ENCODE measurements at regions not wholly inside any gene's neighbourhood (a gene's known extent, or its start where the extent isn't known, plus 50 kb on each side); places are given as distances from the start of the nearest gene placed in this dataset.

DNA sequence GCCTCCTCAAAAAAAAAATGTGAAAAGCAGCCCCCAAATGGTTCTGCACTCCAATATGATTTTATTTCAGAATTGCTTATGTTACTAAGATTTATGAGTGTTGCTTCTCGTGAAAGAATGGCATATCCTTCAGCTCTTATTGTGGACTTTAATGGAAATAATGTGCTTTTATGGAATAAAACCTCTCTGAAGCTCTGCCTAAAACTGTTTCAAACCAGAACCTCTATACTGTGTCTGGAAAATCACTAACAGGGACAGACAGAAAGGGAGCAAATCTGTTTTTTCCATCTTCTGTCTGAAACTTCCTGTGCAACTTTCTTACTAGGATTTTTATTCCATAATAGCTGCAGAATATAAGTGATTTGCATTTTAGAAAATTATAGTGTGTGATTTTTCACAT is 493.1 kb downstream of the ANKRD50 start:
- DNase-seq (ENCODE audit: low read depth) = no peak

DNA sequence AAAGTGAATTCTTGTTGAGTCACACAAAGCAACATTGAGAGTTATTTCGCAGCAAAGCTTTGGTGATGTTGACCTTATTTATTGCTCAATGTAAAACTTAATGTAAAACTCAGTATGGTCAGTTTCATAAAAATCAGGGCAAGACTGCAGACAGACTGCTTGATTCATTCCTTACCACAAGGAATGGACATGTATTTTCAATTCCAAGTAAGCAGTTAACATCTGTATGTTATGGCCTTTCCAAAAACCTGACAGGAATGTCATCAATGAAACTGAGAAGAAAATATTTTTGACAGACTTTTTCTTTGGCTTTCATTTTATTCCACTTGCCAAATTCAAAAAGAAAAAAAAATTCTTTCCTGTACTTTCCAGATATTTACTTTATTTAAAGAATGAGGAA is 488.3 kb downstream of the ANKRD50 start:
- no peak for DNase-seq (ENCODE audit: low read depth)

DNA sequence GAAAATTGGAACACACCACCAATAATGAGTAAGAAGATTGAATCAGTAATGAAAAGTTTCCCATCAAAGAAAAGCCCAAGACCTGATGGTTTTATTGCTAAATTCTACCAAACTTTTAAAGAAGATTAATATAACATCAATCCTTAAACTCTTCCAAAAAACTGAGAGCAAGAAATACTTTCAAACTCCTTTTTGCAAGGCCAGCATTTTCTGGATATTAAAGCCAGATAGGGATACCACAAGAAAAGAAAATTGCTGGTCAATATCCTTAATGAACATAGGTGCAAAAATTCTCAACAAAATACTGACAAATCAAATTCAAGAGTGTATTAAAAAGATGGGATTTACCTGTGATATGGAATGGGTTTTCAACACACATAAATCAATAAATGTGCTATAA is 484.6 kb downstream of the ANKRD50 start:
- DNase-seq (ENCODE audit: low read depth) = no peak

DNA sequence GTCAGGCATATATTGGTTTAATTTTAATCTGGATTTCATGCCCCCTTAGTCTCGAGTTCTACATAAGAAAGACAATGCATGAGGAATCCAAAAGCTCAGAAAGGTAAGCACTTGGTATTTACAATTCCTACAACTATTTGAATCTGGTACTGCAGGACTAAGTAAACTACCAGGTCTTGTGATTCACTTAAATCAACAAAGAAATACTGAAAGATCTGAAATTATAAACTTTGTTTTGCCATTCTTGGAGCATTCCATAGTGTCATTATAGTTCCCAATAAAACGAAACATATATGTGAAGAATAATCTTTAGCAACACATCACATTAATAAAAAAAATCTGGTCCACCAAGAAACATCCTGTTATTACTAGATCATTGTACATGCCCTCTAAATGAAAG is 482.3 kb downstream of the ANKRD50 start:
- no peak for DNase-seq (ENCODE audit: low read depth)

DNA sequence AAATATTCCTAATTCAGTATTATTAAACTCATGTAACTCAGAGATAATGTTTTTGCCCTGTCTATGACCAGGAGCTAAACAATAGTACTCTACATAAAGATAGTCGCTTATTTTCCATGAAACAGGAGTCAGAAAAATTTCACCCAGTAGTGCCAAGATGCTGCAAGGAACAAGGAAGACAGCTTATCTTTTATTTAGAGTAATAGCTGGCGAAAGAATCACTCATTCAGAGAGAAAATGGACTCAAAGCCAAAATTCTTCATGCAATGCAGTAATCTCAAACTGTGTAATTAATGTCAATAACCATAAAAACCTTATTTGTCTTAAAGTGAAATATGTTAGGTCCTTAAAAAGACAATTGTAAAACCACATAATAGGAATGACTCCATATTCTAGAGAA is 477.8 kb downstream of the ANKRD50 start:
- no peak for DNase-seq (ENCODE audit: low read depth)

DNA sequence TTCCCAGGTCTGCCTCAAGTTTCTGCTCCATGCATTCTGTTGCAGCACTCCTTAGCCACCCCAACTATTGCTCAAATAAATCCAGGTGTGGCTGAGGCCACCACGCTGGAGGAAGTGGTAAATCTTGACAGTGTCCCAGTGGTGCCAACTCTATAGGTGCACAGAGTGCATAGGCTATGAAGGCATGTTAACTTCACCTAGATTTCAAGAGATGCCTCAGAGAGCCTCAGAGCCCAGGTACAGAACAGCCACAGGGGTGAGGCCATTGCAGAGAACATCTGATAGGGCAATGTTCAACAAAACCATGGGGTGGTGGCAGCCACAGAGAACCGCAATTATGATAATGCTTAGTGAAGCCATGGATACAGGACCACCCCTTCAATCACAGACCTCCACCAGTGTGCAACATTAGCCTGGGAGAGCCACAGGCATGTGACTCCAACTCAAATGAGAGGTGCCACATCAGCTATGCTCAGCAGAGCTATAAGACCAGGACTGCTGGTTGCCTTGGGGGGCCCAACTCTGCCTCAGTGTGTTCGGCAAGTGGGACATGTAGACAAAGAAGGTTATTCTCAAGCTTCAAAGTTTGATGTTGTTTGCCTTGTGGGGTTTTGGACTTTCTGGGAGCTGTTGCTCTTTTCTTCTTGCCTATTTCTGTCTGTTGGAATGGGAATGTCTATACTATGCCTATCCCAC is 468.7 kb downstream of the ANKRD50 start:
- DNase-seq (ENCODE audit: low read depth) = no peak

DNA sequence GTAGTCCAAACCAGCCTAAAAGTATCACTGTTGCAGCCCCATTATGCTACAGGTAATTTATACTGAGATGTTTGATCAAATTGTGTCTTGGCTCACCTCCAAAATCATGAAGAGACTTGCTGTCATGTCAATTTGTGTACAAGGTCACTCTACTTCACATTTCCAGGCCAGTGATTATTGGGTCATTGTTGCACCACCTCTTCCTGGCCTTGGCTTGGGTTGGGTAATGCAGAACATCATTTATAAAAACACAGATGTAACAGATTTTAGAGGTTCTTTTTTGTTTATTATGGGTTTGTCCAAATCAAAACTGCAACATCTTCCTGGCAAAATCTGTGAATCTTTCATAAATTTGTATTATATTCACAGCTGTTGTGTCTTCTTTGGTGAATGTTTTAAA is 459.5 kb downstream of the ANKRD50 start:
- DNase-seq (ENCODE audit: low read depth) = no peak

DNA sequence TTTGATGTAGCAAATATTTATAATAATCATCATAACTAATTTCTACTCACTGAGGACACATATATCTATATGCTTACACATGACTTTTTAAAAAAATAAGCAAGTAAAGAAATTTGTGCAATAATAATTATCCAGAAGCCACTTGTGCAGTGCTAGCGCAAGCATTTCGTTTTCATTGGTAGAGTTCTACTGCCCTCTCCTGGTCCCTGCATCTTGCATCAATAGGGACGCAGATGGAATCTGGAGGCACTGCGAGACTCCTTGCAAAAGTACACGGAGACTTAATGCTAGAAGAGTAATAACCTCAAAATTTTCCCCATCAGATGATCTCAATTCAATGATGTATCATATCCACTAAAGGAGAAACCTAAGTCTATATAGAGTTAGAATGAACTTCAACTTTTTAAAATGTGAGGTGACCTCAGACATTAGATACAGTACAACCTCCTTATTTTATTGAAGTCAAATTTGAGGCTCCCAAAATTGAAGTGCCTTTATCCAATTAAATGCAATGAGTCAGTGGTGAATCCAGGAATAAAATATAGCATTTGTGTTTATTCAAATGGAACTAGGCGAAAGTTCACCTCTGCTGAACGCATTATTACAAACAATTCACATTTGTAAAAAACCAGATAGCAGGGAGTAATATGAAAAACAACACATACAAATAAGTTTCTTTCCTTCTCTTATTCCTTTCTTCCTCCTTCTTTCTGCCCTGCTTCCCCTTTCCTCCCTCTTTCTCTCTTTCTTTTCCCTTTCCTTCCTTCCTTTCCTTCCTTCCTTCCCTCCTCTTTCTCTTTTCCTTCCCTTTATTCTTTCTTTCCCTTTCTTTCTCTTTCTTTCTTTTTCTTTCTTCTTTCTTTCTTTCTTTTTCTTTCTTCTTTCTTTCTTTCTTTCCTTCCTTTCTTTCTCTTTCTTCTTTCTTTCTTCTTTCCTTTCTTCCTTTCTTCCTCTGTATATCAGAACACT is 450.0 kb downstream of the ANKRD50 start:
- DNase-seq (ENCODE audit: low read depth) = no peak

DNA sequence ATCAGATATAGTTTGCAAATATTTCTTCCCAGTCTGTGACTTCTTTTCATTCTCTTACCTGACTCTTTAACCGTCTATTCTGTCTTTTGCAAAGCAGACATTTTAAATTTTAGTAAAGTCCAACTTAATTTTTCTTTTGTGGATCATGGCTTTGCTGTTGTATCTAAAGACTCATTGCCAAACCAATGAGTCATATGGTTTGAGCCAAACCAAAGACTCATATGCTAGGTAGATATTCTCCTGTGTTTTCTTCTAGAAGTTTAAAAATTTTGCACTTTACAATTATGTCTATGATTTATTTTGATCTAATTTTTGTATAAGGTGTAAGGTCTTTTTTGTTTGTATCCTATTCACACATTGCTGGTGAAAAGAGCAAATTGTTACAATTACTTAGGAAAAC is 446.8 kb downstream of the ANKRD50 start:
- no peak for DNase-seq (ENCODE audit: low read depth)

DNA sequence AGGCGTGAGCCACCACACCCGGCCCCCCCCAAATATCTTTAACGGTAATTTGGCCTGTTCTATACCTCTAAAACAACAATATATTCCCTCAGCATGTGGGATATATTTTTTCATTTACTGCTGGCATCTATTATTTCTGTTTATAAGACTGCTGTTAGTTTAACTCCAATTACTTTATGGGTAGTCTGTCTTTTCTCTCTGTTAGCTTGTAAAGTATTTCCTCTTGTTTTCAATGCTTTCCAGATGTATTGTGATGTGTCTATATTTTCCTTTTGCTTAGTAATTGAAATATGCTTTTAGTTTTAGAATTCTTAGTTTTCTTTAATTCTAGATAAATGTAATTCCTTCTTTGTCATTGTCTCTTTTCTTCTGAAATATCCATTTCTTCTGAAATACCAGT is 445.8 kb downstream of the ANKRD50 start:
- no peak for DNase-seq (ENCODE audit: low read depth)

DNA sequence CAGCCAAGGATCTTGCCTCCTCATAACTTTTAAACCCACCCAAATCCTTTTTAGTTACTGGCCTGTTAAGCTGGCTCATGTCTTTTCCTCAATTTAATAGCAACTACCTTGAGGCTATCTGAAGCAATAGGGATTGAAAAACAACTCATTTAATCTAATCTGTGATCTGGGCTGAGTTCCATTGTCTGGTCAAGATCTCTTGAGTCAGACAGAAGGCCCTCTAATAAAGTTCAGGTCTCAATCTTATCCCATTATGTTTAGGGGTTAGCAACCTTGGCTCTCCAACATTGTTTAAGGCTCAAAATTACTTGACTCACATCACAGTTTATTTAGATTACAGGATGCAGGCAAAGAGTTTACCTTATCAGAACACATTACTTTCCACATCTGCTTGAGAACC is 436.1 kb downstream of the ANKRD50 start:
- DNase-seq (ENCODE audit: low read depth) = no peak

DNA sequence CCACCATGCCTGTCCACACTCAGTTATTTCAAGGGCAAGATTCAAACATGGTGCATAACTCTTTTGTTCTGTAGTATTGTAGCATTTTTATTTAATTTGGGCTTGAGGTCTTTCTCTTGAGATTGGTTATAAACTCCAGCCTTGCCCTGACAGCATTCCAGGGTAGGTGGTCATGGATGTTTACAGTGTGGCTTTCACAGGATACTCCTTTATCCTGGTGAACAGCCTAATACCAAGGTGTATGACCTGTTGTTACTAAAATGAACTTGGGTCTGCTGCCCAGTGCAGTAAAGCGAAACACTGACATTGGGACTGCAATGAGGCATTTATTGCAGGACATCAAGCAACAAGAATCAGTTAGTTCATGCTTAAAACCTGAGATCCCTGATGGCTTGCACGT is 434.8 kb downstream of the ANKRD50 start:
- DNase-seq (ENCODE audit: low read depth) = no peak

DNA sequence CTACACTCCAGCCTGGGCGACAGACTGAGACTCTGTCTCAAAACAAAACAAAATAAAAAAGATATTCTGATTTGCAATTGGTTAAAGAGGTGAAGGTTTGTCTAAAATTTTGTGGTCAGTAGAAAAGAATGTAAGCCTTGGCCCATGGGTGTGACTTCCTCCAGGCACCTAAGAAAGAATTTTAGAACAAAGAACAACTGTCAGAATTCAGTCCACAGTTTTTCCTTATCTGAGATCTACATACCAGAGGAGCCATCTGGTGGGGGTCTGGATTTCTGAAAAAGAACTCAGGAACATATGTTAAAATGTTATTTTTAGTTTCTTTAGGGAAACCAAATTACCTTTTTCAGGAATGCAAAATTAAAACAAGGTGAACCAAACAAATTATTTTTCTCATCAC is 434.1 kb downstream of the ANKRD50 start:
- DNase-seq (ENCODE audit: low read depth) = no peak

DNA sequence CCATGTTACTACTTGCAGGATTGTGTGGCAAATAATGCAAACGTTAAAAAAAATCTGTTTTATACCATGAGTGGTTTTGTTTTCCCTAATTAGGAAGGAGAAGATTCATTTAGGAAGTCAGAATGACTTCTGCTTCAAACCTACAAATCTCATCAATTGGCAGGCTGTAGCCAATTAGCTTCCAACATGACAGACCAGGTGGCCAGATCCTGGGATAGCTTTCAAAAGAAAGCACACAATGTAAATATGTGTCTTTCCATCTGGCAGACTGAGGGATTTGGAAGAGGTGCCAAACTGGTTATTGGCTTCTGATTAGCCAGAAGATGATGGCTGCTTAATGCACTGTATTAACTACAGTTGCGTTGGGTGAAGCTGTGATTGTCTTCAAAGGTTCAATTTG is 432.8 kb downstream of the ANKRD50 start:
- DNase-seq (ENCODE audit: low read depth) = no peak

DNA sequence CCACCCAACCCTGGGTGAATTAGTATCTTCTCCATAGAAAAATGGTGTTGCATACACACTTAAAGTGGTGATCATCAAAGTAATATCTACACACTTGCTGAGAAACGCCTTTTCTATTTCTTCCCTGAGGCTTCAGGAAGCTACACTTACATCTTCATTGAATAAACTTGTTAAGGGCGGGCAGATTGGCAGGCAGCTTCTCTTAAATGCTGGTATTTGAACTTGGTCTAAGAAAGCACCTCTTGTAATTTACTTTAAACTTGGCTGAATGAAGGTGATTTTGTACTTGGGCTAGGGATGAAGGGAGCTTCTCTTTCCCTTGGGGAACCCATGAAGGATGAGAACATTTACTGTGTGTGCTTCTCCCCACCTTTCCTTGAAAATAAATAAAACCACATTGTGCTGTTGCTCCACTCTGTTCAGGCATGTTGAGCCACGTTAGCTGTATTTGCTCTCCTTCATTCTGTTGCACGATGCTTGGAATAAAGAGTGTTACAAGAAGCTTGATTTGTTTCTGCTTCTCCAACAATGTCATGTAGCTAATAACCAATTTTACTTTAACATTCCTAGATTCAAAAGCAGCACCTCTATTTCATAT is 430.1 kb downstream of the ANKRD50 start:
- no peak for DNase-seq (ENCODE audit: low read depth)

DNA sequence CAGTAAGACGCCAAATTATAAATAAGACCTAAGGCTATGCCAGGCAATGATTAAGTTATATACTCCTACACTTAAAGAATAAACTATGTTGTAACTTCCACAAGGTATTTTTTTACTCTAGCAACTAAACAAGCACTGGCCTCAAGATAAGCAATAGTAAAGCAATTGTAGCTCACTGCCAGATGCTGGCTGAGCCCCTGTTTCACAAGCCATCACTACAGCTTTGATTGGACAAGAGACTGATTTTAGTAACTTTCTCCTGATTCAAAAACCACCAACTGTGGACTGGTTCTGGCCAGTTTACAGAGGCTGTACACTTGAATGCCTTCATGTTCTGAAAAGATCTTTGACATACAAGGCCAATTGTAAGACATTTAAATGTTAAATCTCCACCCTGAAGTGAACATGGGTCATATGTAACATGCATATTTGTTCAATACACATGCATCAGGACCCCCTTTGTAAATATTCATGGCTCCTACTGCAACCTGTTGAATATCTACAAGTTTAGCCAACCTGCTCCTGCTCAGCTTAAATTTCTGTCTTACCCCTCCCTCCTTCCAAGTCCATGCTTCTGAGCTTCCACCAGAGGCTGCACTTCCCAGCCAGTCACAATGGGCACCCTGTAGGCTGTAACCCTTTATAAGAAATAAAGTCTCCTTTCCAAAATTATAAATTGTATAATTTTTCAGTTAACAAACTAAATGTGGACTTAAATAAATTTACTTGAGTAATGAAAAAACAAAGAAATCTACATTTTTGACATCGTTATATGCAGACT is 423.6 kb downstream of the ANKRD50 start:
- no peak for DNase-seq (ENCODE audit: low read depth)

DNA sequence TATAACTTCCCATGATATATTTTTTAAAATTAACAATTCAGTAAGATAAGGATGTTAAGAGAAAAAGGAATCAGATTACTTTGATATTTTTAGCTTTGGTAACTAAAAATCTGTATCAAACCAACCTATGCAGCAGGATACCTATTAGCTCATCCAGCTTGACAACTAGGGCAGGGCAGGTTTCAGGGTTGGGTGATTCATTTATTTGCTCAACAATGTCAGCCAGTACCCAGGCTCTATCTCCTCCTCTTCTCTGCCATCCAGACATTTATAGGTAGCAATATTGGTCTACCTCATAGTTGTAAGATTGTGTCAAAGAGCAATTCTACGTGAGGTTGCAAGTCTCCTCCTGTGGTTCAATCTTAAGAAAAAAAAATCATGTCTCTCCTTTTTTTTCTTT is 421.9 kb downstream of the ANKRD50 start:
- no peak for DNase-seq (ENCODE audit: low read depth)

DNA sequence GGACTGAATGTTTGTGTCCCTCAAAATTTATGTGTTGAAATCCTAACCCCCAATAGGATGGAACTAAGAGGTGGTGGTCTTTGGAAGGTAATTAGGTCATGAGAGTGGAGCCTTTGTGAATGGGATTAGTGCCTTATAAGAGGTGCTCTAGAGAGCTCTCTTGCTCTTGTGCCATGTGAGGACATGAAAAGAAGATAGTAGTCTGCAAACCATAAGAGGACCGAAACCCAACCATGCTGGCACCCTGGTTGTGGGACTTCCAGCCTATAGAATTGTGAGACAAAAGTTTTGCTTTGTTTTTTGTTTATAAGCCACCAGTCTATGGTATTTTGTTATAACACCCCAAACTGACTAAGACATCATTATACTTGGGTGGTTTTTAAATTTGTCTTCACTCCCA is 417.1 kb downstream of the ANKRD50 start:
- no peak for DNase-seq (ENCODE audit: low read depth)

DNA sequence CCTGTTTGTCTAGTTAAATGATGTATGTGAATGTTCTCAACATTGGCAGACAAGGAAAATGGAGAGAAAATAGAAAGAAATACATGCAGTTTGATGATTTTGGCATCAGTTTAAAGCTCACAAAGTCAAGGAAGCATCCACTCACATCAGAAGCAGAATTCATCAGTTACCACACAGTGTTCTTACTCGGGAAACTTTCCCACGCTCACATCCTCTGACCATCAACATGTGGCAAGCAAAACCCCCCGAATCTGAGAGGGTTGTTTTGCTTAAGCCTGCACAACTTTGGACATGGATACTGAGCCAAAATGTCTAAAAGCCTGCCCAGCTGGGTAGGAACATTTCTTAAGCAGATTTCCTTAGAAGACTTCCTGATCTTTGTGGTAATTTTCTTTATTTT is 407.6 kb downstream of the ANKRD50 start:
- DNase-seq (ENCODE audit: low read depth) = no peak

DNA sequence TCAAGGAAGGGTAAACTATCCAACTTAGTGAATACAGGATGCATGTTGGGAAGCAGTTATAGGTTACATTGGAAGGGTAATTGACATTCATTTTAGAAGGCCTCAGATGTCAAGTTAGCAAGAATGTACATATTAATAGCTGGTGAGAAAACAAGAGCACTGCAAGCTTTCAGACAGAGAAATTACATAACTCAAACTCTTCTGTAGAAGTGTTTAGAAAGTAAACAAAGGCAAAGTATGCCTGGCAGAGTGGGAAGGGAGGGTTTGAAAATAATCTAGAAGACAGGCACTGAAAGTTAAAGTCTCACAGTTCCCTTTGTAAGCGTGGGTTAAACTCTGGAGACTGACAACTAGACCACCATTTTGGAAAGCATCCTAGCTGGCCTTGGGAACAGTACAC is 406.2 kb downstream of the ANKRD50 start:
- DNase-seq (ENCODE audit: low read depth) = no peak

DNA sequence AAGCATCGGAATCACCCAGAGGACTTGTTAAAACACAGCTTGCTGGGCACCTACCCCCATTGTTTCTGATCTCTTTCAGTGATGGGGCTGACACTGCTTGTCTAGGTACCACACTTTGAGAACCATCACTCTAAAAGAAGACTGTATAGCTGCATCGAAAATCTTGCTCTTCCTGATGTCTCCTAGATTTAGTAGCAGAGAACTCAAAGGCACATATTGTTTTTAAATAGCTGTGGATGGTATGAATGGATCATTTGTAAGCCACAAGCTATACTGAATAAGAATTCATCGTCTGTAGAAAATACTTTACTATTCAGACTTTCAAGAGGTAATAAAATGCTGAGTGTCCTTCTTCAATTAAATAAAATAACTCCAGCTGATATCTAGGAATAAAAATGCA is 405.4 kb downstream of the ANKRD50 start:
- DNase-seq (ENCODE audit: low read depth) = no peak

DNA sequence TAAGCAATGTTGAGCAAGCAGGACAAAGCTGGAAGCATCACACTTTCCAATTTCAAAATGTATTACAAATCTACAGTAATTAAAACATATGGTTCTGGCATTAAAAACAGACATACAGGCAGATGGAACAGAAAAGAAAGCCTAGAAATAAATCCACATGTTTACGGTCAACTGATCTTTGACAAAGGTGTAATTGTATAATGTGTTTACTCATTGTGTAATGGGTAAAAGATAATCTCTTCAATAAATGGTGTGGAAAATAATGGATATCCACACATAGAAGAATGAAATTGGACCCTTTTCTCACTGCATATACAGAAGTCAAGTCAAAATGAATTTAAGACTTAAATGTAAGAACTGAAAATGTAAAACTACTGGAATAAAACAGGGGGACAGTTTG is 394.2 kb downstream of the ANKRD50 start:
- no peak for DNase-seq (ENCODE audit: low read depth)

Measured in activated T-helper 1 cell treated with Interleukin-2 at 50 U/mL for 16 hours (primary cell).